Endodermal cell (in vitro differentiated cells): ENCODE measurements at regions not wholly inside any gene's neighbourhood (a gene's known extent, or its start where the extent isn't known, plus 50 kb on each side); places are given as distances from the start of the nearest gene placed in this dataset.

Experiments
- DNase-seq: peaks from one replicate; pipeline ENCODE4 v3.0.0-alpha.2; 2017
- H3K27ac ChIP-seq: 2 replicates; pipeline ENCODE4 v1.5.1; 2013; ENCODE audit warnings: mild to moderate bottlenecking, low read depth, low read length, moderate library complexity
- H3K27me3 ChIP-seq: 2 replicates; pipeline ENCODE4 v1.6.1; 2013; ENCODE audit warnings: mild to moderate bottlenecking, low read length, moderate library complexity; ENCODE audit not compliant: insufficient read depth, control insufficient read depth, poor library complexity, severe bottlenecking
- H3K36me3 ChIP-seq: 2 replicates; pipeline ENCODE4 v1.7.0; 2013; ENCODE audit warnings: mild to moderate bottlenecking, low read length, moderate library complexity; ENCODE audit not compliant: control insufficient read depth, insufficient read depth
- H3K4me1 ChIP-seq: one replicate; pipeline ENCODE4 v1.7.0; 2013; ENCODE audit warnings: low read length; ENCODE audit not compliant: control insufficient read depth, insufficient read depth
- H3K4me3 ChIP-seq: 2 replicates; pipeline ENCODE4 v1.5.1; 2013; ENCODE audit warnings: mild to moderate bottlenecking, low read length, moderate library complexity
- H3K9ac ChIP-seq: 2 replicates; pipeline ENCODE4 v1.6.1; 2013; ENCODE audit warnings: mild to moderate bottlenecking, low read length, moderate library complexity; ENCODE audit not compliant: poor library complexity, severe bottlenecking; ENCODE audit errors: extremely low read depth
- H3K9me3 ChIP-seq: 2 replicates; pipeline ENCODE4 v1.6.1; 2013; ENCODE audit warnings: mild to moderate bottlenecking, low read length, moderate library complexity; ENCODE audit not compliant: control insufficient read depth
- H3K27ac Mint-ChIP-seq: 2 replicates; pipeline ENCODE4 v1.8.0; 2020; ENCODE audit warnings: mixed read lengths
- H3K27me3 Mint-ChIP-seq: 2 replicates; pipeline ENCODE4 v1.8.0; 2021; ENCODE audit warnings: mild to moderate bottlenecking, mixed read lengths; ENCODE audit not compliant: insufficient read depth
- H3K36me3 Mint-ChIP-seq: 2 replicates; pipeline ENCODE4 v1.8.0; 2020; ENCODE audit warnings: low read depth, mixed read lengths
- H3K4me1 Mint-ChIP-seq: 2 replicates; pipeline ENCODE4 v1.8.0; 2020; ENCODE audit warnings: mixed read lengths
- H3K4me3 Mint-ChIP-seq: 2 replicates; pipeline ENCODE4 v1.8.0; 2020; ENCODE audit warnings: mild to moderate bottlenecking, moderate library complexity, mixed read lengths
- H3K9me3 Mint-ChIP-seq: 2 replicates; pipeline ENCODE4 v1.8.0; 2020; ENCODE audit warnings: mild to moderate bottlenecking, mixed read lengths
- CTCF ChIP-seq: fragments of 200-600 bp; sonication (generic); conservative IDR thresholded peaks from 2 replicates; pipeline ENCODE4 v1.5.0; 2021; ENCODE audit warnings: antibody characterized with exemption, mild to moderate bottlenecking
- WGBS, 2 experiments: methylation state at CpG; one replicate each; pipeline versions ENCODE4 v1.1.5 to v1.1.7; 2013; ENCODE audit warnings: missing lambda C conversion rate in 2 of 2, mixed read lengths in 1 of 2; ENCODE audit not compliant: insufficient coverage in 1 of 2, insufficient read length in 1 of 2; 5-methylcytosine and 5-hydroxymethylcytosine counted together
- microRNA-seq: library from miRNA; unstranded; fragments of <30 nt; microRNA quantifications from one replicate; pipeline ENCODE4 v1.2.0, GENCODE V29; 2020; ENCODE audit warnings: borderline microRNAs expressed

DNA sequence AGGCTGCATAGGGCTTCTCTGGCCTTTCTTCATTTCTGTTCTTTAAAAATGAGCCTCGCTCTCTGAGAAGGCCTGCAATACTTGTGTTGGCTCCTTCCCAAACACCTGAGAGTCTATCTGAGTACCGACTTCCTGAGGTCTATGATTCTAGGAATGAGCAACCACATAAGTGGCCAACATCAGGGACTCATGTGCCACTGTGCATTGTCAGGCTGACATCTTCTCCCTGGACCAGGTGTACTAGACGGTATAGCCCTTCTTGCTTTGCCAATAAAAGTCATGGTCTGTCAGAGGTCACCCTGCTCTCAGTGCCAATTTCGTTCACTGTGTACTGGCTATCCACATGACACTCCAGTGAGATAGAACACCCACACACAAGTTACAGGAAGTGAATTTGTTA is 67.4 kb upstream of the EPHA5 start:
- no peak for DNase-seq
- WGBS, 2 experiments: 94% methylated on average over 3 to 4 of the region's 4 CpGs
- Histone ChIP-seq H3K4me1 (no peaks in the 10 kb centered on the region), H3K9ac (no peak overlapping the region), H3K27me3 (no peaks in the 10 kb centered on the region), H3K27ac (no peak overlapping the region), H3K9me3 (no peaks in the 10 kb centered on the region), H3K4me3 (no peak overlapping the region), H3K36me3 (no peaks in the 10 kb centered on the region)
- Mint-ChIP-seq H3K4me3 (no peak overlapping the region), H3K9me3 (no peaks in the 10 kb centered on the region), H3K27ac (no peak overlapping the region), H3K27me3 (no peaks in the 10 kb centered on the region), H3K36me3 (no peaks in the 10 kb centered on the region), H3K4me1 (no peaks in the 10 kb centered on the region)
- no peak for TF ChIP-seq CTCF

- no peaks in the 10 kb centered on the region for H3K4me1 Mint-ChIP-seq
- no peak overlapping the region for H3K27ac ChIP-seq
Observed at GRCh38 chr4:65724973-65725372, 54.7 kb upstream of the EPHA5 start.

More at GRCh38 chr4:65724973-65725372, 54.7 kb upstream of the EPHA5 start:
- Mint-ChIP-seq H3K4me3 (no peak overlapping the region), H3K27me3 (no peaks in the 10 kb centered on the region), H3K36me3 (no peaks in the 10 kb centered on the region), H3K9me3 (no peaks in the 10 kb centered on the region), H3K27ac (no peak overlapping the region)
- H3K36me3 ChIP-seq: no peaks in the 10 kb centered on the region
- DNase-seq: no peak
- H3K4me1 ChIP-seq: no peaks in the 10 kb centered on the region
- H3K9me3 ChIP-seq: no peaks in the 10 kb centered on the region
- peak; percentile 23 for TF ChIP-seq CTCF
- 90% methylated on average over 5 of the region's 5 CpGs for WGBS, 2 experiments
- no peak overlapping the region for H3K4me3 ChIP-seq
- H3K27me3 ChIP-seq: no peaks in the 10 kb centered on the region
- no peak overlapping the region for H3K9ac ChIP-seq

Small RNA genes lying in the stretch of these regions (microRNA-seq; reads per million reads assigned to microRNA genes)
- 0.89 reads per million for gene MIR1269A
